ENCODE measurements at regions not wholly inside any gene's neighbourhood (a gene's known extent, or its start where the extent isn't known, plus 50 kb on each side); places are given as distances from the start of the nearest gene placed in this dataset.

DNA sequence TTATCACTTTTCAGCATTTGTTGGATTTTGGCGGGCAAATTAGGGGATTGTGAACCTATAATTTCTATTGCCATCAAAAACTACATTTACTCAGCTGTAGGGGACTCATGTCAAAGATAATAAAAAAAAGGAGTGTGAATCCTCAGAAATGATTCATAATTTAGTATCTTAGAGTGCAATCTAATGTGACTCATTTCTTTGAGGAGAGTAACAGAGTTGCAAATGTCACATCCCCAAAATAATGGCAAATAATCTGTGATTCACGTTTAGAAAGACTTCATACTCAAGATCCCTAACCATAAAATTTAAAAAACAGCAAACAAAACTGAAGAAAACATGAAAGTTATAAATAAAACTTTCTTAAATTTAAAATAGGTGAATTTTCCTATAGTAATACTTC is 373.0 kb downstream of the CDH2 start:
- ChIA-PET RAD21 (ENCODE audit: unreplicated experiment) (no interaction called here), POLR2A (no interaction called here), SMC1A (ENCODE audit: uncharacterized antibody, unreplicated experiment) (no interaction called here), CTCF (no interaction called here)
- DNase-seq (ENCODE audit: low read depth, low spot score) (no peak), ATAC-seq (no peak), FAIRE-seq (no peak)
- BruUV-seq (replicated peaks): no TSS peak
- Histone ChIP-seq H3K27me3 (replicated peaks in 1 of 2; ENCODE audit: control insufficient read depth in 2 of 2, insufficient read depth in 2 of 2, low read length in 1 of 2) (no peaks in the 10 kb centered on the region), H3K79me2 (ENCODE audit: control insufficient read depth, insufficient read depth, low read length) (no peaks in the 10 kb centered on the region), H3K4me1 (ENCODE audit: control insufficient read depth, insufficient read depth, low read length) (no peaks in the 10 kb centered on the region), H3K9ac (ENCODE audit: control insufficient read depth, insufficient read depth, low read length) (no peak overlapping the region), H3K27ac (ENCODE audit: control insufficient read depth, insufficient read depth) (no peak overlapping the region), H4K20me1 (ENCODE audit: control insufficient read depth, insufficient read depth) (no peaks in the 10 kb centered on the region), H3K9me3 (replicated peaks; ENCODE audit: control insufficient read depth, insufficient read depth, low read length) (no peaks in the 10 kb centered on the region), H3K36me3 (ENCODE audit: control insufficient read depth in 2 of 2, insufficient read depth in 2 of 2, low read length in 1 of 2) (no peaks in the 10 kb centered on the region), H3K4me2 (ENCODE audit: control insufficient read depth, insufficient read depth) (no peak overlapping the region), H2AFZ (ENCODE audit: control insufficient read depth, low read depth, low read length) (no peak overlapping the region), H3K4me3 (no peak overlapping the region)
- in situ Hi-C loops (cut with MboI): no loop called here
- no peak for TF ChIP-seq SREBF1 (IDR thresholded peaks at IDR 0.05; ENCODE audit: low read length)
- no peak for TF ChIP-seq CBX5 (IDR thresholded peaks at IDR 0.05; ENCODE audit: low read depth)
- no peak for TF ChIP-seq TCF12 (IDR thresholded peaks at IDR 0.05; ENCODE audit: low read depth, low read length)
- TF ChIP-seq TAF1 (IDR thresholded peaks at IDR 0.05; ENCODE audit: borderline replicate concordance, low read depth, low read length): no peak
- no peak for TF ChIP-seq KAT2A (conservative IDR thresholded peaks at IDR 0.05; ENCODE audit: control insufficient read depth, low read depth, low read length)
- no peak for TF ChIP-seq IKZF2 (IDR thresholded peaks at IDR 0.05)
- TF ChIP-seq, protein P1, sequence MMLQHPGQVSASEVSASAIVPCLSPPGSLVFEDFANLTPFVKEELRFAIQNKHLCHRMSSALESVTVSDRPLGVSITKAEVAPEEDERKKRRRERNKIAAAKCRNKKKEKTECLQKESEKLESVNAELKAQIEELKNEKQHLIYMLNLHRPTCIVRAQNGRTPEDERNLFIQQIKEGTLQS (IDR thresholded peaks at IDR 0.05; ENCODE audit: borderline replicate concordance, extremely low read depth, low read depth, low read length): no peak
- TF ChIP-seq PAX5 (IDR thresholded peaks at IDR 0.05; ENCODE audit: borderline replicate concordance, low read depth, low read length): no peak
- TF ChIP-seq ZNF622 (IDR thresholded peaks at IDR 0.05): no peak
- TF ChIP-seq TARDBP (IDR thresholded peaks at IDR 0.05; ENCODE audit: borderline replicate concordance): no peak
- no peak for TF ChIP-seq FOXM1 (IDR thresholded peaks at IDR 0.05; ENCODE audit: low read depth, low read length)
- no peak for TF ChIP-seq ETV6 (conservative IDR thresholded peaks at IDR 0.05 in 1 of 2, IDR thresholded peaks at IDR 0.05 in 1 of 2; ENCODE audit: borderline replicate concordance in 1 of 2, low read depth in 1 of 2)
- TF ChIP-seq JUND (IDR thresholded peaks at IDR 0.05; ENCODE audit: low read depth, low read length): no peak
- intact Hi-C loops (cut with micrococcal nuclease; ENCODE audit: unreplicated experiment): loop anchor here (10.0 kb wide), 1 partner anchor 49 kb away; no protein-coding TSS in a partner anchor
- 2% methylated on average over 2 of the region's 2 CpGs for WGBS (ENCODE audit: insufficient coverage, insufficient replicate concordance, low lambda C conversion rate, missing lambda C conversion rate)

Data from GM12878 (cell line).